Esophagus squamous epithelium (tissue), 5 donors: ENCODE measurements at regions not wholly inside any gene's neighbourhood (a gene's known extent, or its start where the extent isn't known, plus 50 kb on each side); places are given as distances from the start of the nearest gene placed in this dataset.
"Not testable (repeated sequence)": the region's sequence is repeated elsewhere in the genome, so short reads cannot be mapped to it uniquely, and the experiment has no call there.

Experiments
- DNase-seq: peaks from one replicate; lab custom pipeline; 2025; lab: John Stamatoyannopoulos, UW
- H3K27ac ChIP-seq, 4 donors: fragments of 200-600 bp; sonication (generic); one replicate each; pipeline ENCODE4 v1.5.1; 2016 to 2019; ENCODE audit warnings: mild to moderate bottlenecking in 1 of 4
- H3K27me3 ChIP-seq, 4 donors: fragments of 200-600 bp; sonication (generic); 1 replicate in 3 of 4; 2 replicates in 1 of 4; pipeline versions ENCODE4 v1.5.1 to v1.6.0; 2017 to 2021; ENCODE audit warnings: antibody characterized with exemption in 1 of 4
- H3K36me3 ChIP-seq, 3 donors: fragments of 200-600 bp; sonication (generic); one replicate each; pipeline ENCODE4 v1.5.1; 2016 to 2019
- H3K4me1 ChIP-seq, 3 donors: fragments of 200-600 bp; sonication (generic); one replicate each; pipeline ENCODE4 v1.5.1; 2017 to 2019
- H3K4me3 ChIP-seq, 4 donors: fragments of 200-600 bp; sonication (generic); 1 replicate in 3 of 4; 2 replicates in 1 of 4; pipeline ENCODE4 v1.5.1; 2016 to 2019; ENCODE audit warnings: mild to moderate bottlenecking in 2 of 4, moderate library complexity in 1 of 4
- H3K9me3 ChIP-seq, 3 donors: fragments of 200-600 bp; sonication (generic); one replicate each; pipeline ENCODE4 v1.5.1; 2016 to 2019
- POLR2A ChIP-seq, 4 donors: fragments of 450-650 bp; IDR thresholded peaks; one replicate each; pipeline ENCODE4 v1.6.1; 2017; ENCODE audit warnings: antibody characterized with exemption in 4 of 4, mild to moderate bottlenecking in 4 of 4, moderate library complexity in 3 of 4
- WGBS, 2 donors: methylation state at CpG; one replicate each; pipeline ENCODE4 v1.1.5; 2018; 5-methylcytosine and 5-hydroxymethylcytosine counted together
- intact Hi-C: fragments of 100-400 bp; cut with DNase I; formaldehyde crosslinking; loops from one replicate; pipeline ENCODE4 v1.15.0; 2022
- TF ChIP-seq, protein P1 (sequence below), 6 experiments: fragments of 450-650 bp in 4 of 6; fragments of 200-600 bp in 2 of 6; sonication (generic) in 2 of 6; IDR thresholded peaks; one replicate each; pipeline ENCODE4 v1.5.1; 2016 to 2019; ENCODE audit warnings: antibody characterized with exemption in 6 of 6, mild to moderate bottlenecking in 4 of 6, moderate library complexity in 4 of 6
- donor health status: DM: yes; HTN: yes; CAD: no.

GRCh38 chr2:207338220-207338607, 172.5 kb upstream of the KLF7 start:
- H3K27me3 ChIP-seq, result no peaks in the 10 kb centered on the region
- H3K36me3 ChIP-seq, result no peaks in the 10 kb centered on the region
- intact Hi-C loops, result no loop called here
- peaks cover 14 to 47% (median 27%) of the 10 kb centered on the region in 3 donors for H3K4me1 ChIP-seq
- TF ChIP-seq, protein P1, sequence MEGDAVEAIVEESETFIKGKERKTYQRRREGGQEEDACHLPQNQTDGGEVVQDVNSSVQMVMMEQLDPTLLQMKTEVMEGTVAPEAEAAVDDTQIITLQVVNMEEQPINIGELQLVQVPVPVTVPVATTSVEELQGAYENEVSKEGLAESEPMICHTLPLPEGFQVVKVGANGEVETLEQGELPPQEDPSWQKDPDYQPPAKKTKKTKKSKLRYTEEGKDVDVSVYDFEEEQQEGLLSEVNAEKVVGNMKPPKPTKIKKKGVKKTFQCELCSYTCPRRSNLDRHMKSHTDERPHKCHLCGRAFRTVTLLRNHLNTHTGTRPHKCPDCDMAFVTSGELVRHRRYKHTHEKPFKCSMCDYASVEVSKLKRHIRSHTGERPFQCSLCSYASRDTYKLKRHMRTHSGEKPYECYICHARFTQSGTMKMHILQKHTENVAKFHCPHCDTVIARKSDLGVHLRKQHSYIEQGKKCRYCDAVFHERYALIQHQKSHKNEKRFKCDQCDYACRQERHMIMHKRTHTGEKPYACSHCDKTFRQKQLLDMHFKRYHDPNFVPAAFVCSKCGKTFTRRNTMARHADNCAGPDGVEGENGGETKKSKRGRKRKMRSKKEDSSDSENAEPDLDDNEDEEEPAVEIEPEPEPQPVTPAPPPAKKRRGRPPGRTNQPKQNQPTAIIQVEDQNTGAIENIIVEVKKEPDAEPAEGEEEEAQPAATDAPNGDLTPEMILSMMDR (IDR thresholded peaks at IDR 0.05), result no peak
- no peak for TF ChIP-seq POLR2A (IDR thresholded peaks at IDR 0.05)
- H3K4me3 ChIP-seq, result no peak overlapping the region
- no peak for DNase-seq
- peak overlapping the region; percentile 46 to 85 (median 76) for H3K27ac ChIP-seq
- WGBS, 2 donors, result 57 to 69% methylated on average over 3 of the region's 3 CpGs
- no peaks in the 10 kb centered on the region for H3K9me3 ChIP-seq

DNA sequence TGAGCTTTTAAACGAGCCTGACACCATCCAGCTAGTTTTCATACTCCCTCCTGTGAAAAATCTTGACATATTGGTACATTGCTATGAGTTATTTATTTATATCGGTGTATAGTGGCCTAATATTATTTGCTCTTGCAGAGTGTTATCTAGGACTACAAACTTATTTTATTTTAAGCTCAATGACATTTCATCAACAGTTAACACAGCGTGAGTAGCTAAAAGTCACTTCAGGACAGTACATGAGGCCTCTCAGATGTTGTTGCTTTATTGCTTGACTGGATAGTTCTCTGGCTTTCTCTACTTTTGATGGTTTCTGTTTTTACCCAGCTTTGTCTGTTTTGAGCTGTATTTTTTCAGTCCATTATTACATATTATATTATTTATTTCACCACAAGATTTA, 172.9 kb upstream of the KLF7 start:
- intact Hi-C loops, result no loop called here
- no peaks in the 10 kb centered on the region for H3K36me3 ChIP-seq
- H3K27me3 ChIP-seq, result no peaks in the 10 kb centered on the region
- H3K4me1 ChIP-seq, result peaks cover 14 to 47% (median 27%) of the 10 kb centered on the region in 3 donors
- no peak overlapping the region for H3K4me3 ChIP-seq
- no peak for TF ChIP-seq POLR2A (IDR thresholded peaks at IDR 0.05)
- TF ChIP-seq, protein P1 (IDR thresholded peaks at IDR 0.05), result no peak
- H3K27ac ChIP-seq, result peak overlapping the region; percentile 43 to 85 (median 62)
- no peak for DNase-seq
- 71 to 77% methylated on average over 3 of the region's 3 CpGs for WGBS, 2 donors
- no peaks in the 10 kb centered on the region for H3K9me3 ChIP-seq

DNA sequence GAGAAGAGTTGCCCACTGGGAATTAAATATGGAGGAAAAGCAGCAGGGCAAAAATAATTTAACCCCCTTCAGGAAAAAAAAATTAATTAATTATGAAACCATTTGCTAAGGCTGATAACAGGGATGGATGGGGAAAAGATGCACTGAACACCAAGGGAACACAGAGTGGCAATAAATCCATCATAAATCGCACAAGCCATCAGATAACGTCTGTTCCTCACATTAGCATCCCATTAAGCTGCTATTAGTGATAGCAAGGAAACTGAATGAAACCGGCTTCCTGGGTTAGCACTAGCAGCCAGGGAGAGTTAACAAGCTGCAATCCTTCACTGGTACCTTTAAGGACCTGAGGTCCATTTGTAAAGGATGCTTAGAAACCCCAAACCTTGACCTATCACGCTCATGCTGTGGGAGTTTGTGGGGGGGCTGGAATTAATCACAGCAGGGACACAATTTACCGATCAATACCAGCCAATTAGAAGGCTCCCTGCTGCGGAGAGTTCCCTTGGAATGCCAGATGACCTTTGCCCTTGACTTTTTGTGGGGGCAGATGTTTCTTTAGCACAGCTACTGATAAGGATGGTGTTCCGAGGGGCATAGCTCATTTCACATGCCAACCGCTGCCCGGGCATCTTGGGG, 175.5 kb upstream of the KLF7 start:
- TF ChIP-seq POLR2A (IDR thresholded peaks at IDR 0.05), result no peak
- TF ChIP-seq, protein P1 (IDR thresholded peaks at IDR 0.05), result no peak
- WGBS, 2 donors, result 77 to 80% methylated on average over 6 to 9 of the region's 9 CpGs

DNA sequence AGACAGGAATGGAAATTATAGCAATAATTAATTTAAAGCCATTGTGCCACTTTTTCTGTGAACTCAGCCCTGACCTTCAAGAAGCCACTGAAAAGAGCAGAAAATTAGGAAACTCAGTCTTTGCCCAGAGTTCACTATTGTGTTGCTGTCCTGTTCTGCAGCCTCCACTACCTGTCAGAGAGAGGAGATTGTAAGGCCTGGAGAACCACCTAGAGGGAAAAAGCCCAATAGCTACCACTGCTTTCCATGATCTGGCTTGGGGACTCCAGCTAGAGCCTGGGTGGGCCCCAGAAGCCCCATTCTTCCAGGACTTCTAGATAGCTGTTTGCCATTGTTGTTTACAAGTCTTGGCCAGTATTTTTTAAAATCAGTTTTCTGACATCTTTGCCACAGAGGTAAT, 176.1 kb upstream of the KLF7 start:
- TF ChIP-seq, protein P1 (IDR thresholded peaks at IDR 0.05), result no peak
- TF ChIP-seq POLR2A (IDR thresholded peaks at IDR 0.05), result no peak
- H3K9me3 ChIP-seq, result no peaks in the 10 kb centered on the region
- H3K27ac ChIP-seq, result no peak overlapping the region
- no peak overlapping the region for H3K4me3 ChIP-seq
- no peaks in the 10 kb centered on the region for H3K36me3 ChIP-seq
- DNase-seq, result no peak
- H3K4me1 ChIP-seq, result peaks cover 0 to 23% (median 10%) of the 10 kb centered on the region in 3 donors
- intact Hi-C loops, result no loop called here
- no peaks in the 10 kb centered on the region for H3K27me3 ChIP-seq

More for the DNA sequence above, 175.5 kb upstream of the KLF7 start:
- no peak for DNase-seq
- H3K4me1 ChIP-seq, result peaks cover 0 to 23% (median 11%) of the 10 kb centered on the region in 3 donors
- H3K36me3 ChIP-seq, result no peaks in the 10 kb centered on the region
- intact Hi-C loops, result no loop called here
- H3K27me3 ChIP-seq, result no peaks in the 10 kb centered on the region
- no peaks in the 10 kb centered on the region for H3K9me3 ChIP-seq
- no peak overlapping the region for H3K4me3 ChIP-seq
- H3K27ac ChIP-seq, result no peak overlapping the region

DNA sequence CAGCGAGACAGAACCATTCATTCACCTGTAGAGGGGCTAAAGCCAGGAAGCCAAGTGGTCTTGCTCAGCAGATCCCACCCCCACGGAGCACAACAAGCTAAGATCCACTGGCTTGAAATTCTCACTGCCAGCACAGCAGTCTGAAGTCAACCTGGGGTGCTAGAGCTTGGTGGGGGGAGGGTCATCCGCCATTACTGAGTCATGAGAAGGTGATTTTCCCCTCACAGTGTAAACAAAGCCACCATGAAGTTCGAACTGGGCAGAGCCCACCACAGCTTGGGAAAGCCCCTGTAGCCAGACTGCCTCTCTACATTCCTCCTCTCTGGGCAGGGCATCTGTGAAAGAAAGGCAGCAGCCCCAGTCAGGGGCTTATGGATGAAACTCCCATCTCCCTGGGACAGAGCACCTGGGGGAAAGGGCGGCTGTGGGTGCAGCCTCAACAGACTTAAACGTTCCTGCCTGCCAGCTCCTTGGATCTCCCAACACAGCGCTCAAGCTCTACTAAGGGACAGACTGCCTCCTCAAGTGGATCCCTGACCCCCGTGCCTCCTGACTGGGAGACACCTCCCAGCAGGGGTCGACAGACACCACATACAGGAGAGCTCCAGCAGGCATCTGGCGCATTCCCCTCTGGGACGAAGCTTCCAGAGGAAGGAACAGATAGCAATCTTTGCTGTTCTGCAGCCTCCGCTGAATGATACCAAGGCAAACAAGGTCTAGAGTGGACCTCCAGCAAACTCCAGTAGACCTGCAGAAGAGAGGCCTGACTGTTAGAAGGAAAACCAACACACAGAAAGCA, 179.0 kb upstream of the KLF7 start:
- DNase-seq, intact Hi-C loops, H3K4me1 ChIP-seq, H3K4me3 ChIP-seq, H3K27ac ChIP-seq, H3K27me3 ChIP-seq, H3K9me3 ChIP-seq, H3K36me3 ChIP-seq: not testable (repeated sequence)
- WGBS, 2 donors, result 70 to 85% methylated on average over 2 to 10 of the region's 12 CpGs
